Upper lobe of right lung (tissue), 1 donor: ENCODE measurements at regions not wholly inside any gene's neighbourhood (a gene's known extent, or its start where the extent isn't known, plus 50 kb on each side); places are given as distances from the start of the nearest gene placed in this dataset.

Source experiments
- ATAC-seq: fragments of 200-7000 bp; cut with Tn5 transposase; one replicate; pipeline ENCODE4 v1.9.1; 2020; ENCODE audit warnings: mild to moderate bottlenecking, moderate library complexity
- DNase-seq: peaks from one replicate; pipeline ENCODE4 v3.0.0-alpha.2; 2020
- H3K27ac ChIP-seq: fragments of 200-600 bp; one replicate; pipeline ENCODE4 v1.8.0; 2022
- H3K27me3 ChIP-seq: fragments of 200-600 bp; one replicate; pipeline ENCODE4 v1.8.0; 2022; ENCODE audit warnings: mild to moderate bottlenecking
- H3K36me3 ChIP-seq: fragments of 200-600 bp; one replicate; pipeline ENCODE4 v1.8.0; 2022
- H3K4me1 ChIP-seq: fragments of 200-600 bp; one replicate; pipeline ENCODE4 v1.8.0; 2022
- H3K4me3 ChIP-seq: fragments of 200-600 bp; one replicate; pipeline ENCODE4 v1.8.0; 2022; ENCODE audit warnings: mild to moderate bottlenecking
- H3K9me3 ChIP-seq: fragments of 200-600 bp; one replicate; pipeline ENCODE4 v1.8.0; 2022
- CTCF ChIP-seq: fragments of 200-600 bp; IDR thresholded peaks from one replicate; pipeline ENCODE4 v1.8.0; 2022; ENCODE audit warnings: antibody characterized with exemption
- intact Hi-C: fragments of 100-400 bp; cut with DNase I; formaldehyde crosslinking; loops from one replicate; pipeline ENCODE4 v1.11.0; 2022
- donor health status: DM: no; HTN: yes; CAD: no; lungs with severe emphysema.

DNA sequence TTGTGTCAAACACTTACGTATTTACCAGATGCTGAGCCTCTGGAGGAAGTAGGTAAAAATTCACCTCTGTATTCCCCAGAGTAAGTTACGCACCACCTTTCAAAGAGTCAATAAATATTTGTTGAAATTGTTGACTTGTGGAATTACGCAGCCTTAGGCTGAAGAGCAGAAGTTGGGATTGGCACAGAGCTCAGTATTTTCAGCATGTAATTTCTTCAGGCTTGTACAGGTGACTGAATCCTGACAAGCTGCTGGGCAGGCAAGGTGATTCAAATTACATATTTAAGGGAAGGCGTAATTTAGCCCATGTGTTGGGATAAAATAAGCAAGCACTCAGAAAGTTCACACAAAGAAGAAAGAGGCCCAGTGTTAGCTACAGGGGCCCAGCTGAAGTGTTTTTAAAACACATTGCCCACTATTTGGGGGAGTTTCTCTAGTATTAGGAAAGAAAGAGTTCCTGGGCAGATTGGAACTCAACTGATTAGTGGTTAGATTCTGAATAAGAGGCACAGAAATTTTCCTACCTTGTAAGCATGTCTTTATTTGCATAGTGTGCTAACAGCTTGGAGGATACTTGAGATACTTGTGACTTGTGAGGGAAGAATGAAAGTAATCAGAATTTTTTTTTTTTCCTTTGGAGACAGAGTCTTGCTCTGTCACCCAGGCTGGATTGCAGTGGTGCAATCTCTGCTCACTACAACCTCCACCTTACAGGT lies 165.3 kb upstream of the FBXL7 start:
- peak; percentile 86 for ATAC-seq
- no peaks in the 10 kb centered on the region for H3K27me3 ChIP-seq
- DNase-seq = no peak

GRCh38 chr5:15333091-15333490 lies 166.9 kb upstream of the FBXL7 start:
- intact Hi-C loops = no loop called here
- Histone ChIP-seq H3K27me3 (no peaks in the 10 kb centered on the region), H3K4me3 (no peak overlapping the region), H3K4me1 (no peaks in the 10 kb centered on the region), H3K36me3 (no peaks in the 10 kb centered on the region), H3K27ac (no peak overlapping the region), H3K9me3 (no peaks in the 10 kb centered on the region)
- no peak for ATAC-seq
- no peak for DNase-seq
- no peak for TF ChIP-seq CTCF

More for the DNA sequence above, 165.3 kb upstream of the FBXL7 start:
- no peak for TF ChIP-seq CTCF
- Histone ChIP-seq H3K4me3 (no peak overlapping the region), H3K9me3 (no peaks in the 10 kb centered on the region), H3K36me3 (no peaks in the 10 kb centered on the region), H3K4me1 (no peaks in the 10 kb centered on the region), H3K27ac (peak overlapping the region; percentile 70)
- intact Hi-C loops = no loop called here

GRCh38 chr5:15326932-15327331 lies 173.0 kb upstream of the FBXL7 start:
- intact Hi-C loops = no loop called here
- TF ChIP-seq CTCF = no peak
- Histone ChIP-seq H3K4me1 (no peaks in the 10 kb centered on the region), H3K27me3 (no peaks in the 10 kb centered on the region), H3K27ac (no peak overlapping the region), H3K36me3 (no peaks in the 10 kb centered on the region), H3K4me3 (no peak overlapping the region), H3K9me3 (no peaks in the 10 kb centered on the region)
- ATAC-seq = no peak
- no peak for DNase-seq

GRCh38 chr5:15326471-15326870 lies 173.5 kb upstream of the FBXL7 start:
- no peaks in the 10 kb centered on the region for H3K9me3 ChIP-seq
- intact Hi-C loops = no loop called here
- no peak overlapping the region for H3K4me3 ChIP-seq
- no peak for DNase-seq
- H3K36me3 ChIP-seq = no peaks in the 10 kb centered on the region
- H3K27me3 ChIP-seq = no peaks in the 10 kb centered on the region
- no peak overlapping the region for H3K27ac ChIP-seq
- no peak for TF ChIP-seq CTCF
- H3K4me1 ChIP-seq = no peaks in the 10 kb centered on the region
- ATAC-seq = no peak

DNA sequence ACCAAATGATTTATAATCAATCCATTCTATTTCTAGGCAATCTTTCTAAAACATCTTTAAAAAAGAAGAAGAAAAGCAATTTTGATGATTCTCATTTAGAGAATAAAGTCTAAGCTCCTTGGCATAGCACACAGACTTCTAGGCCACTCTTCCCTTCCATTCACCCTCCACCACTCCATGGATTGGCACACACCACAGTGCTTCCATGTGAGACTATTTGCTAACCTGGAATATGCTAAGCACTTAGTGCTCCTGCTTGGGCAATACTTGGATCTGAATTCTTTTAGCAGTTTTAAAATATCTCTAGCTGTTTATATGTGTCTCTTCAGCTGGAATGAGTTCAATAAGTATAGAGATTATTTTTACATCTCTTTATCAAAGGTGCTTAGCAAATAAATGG lies 177.6 kb upstream of the FBXL7 start:
- no peaks in the 10 kb centered on the region for H3K27me3 ChIP-seq
- no peak overlapping the region for H3K27ac ChIP-seq
- DNase-seq = no peak
- intact Hi-C loops = no loop called here
- no peaks in the 10 kb centered on the region for H3K4me1 ChIP-seq
- no peak overlapping the region for H3K4me3 ChIP-seq
- no peaks in the 10 kb centered on the region for H3K36me3 ChIP-seq
- TF ChIP-seq CTCF = no peak
- no peaks in the 10 kb centered on the region for H3K9me3 ChIP-seq
- ATAC-seq = peak; percentile 55

- Histone ChIP-seq H3K27ac (no peak overlapping the region), H3K4me3 (no peak overlapping the region), H3K27me3 (no peaks in the 10 kb centered on the region), H3K36me3 (no peaks in the 10 kb centered on the region), H3K9me3 (no peaks in the 10 kb centered on the region), H3K4me1 (no peaks in the 10 kb centered on the region)
- intact Hi-C loops = no loop called here
- ATAC-seq = no peak
- no peak for TF ChIP-seq CTCF
- no peak for DNase-seq
These were observed 178.2 kb upstream of the FBXL7 start for GRCh38 chr5:15321776-15322175.
